HepG2 (cell line): ENCODE measurements at regions not wholly inside any gene's neighbourhood (a gene's known extent, or its start where the extent isn't known, plus 50 kb on each side); places are given as distances from the start of the nearest gene placed in this dataset.

Experiments used
- ATAC-seq: fragments of 200-7000 bp; cut with Tn5 transposase; 3 replicates; pipeline ENCODE4 v1.9.1; 2020; ENCODE audit warnings: mild to moderate bottlenecking, moderate library complexity
- BruUV-seq: library from RNA; stranded (reverse); fragments of 400-500 nt; replicated peaks from 2 replicates; lab custom pipeline; 2021; lab: Mats Ljungman, UMichigan
- CTCF ChIA-PET: fragments of 300-600 bp; formaldehyde crosslinking; extraction: SDS; loops from one replicate; lab custom pipeline; 2021; ENCODE audit warnings: low total read pairs, inconsistent platforms, low intra/inter-chr PET ratio; lab: Yijun Ruan, JAX
- POLR2A ChIA-PET: fragments of 350-600 bp; sonication (Branson Sonifier 250); formaldehyde crosslinking; loops from one replicate; lab custom pipeline; 2020; ENCODE audit warnings: antibody characterized with exemption, inconsistent platforms; lab: Yijun Ruan, JAX
- DNase-seq: peaks from one replicate; pipeline ENCODE4 v3.0.0-alpha.2; 2015; ENCODE audit warnings: low spot score
- FAIRE-seq: peaks from 3 replicates; lab custom pipeline; 2011; peaks lifted over from hg19 to GRCh38; lab: Jason Lieb, UNC
- H2AFZ ChIP-seq: one replicate; pipeline ENCODE4 v1.6.1; 2011; ENCODE audit warnings: low read length, inconsistent platforms
- H3K27ac ChIP-seq: fragments of 300-600 bp; 3 replicates; pipeline ENCODE4 v1.8.0; 2011; ENCODE audit warnings: mixed run types, mild to moderate bottlenecking, mixed read lengths, low read length, inconsistent platforms; ENCODE audit not compliant: insufficient read depth; ENCODE audit errors: extremely low read length
- H3K27me3 ChIP-seq, 2 experiments: fragments of 200-600 bp in 1 of 2; 2 replicates in 1 of 2; 3 replicates in 1 of 2; pipeline versions ENCODE4 v1.6.0 to v1.8.0; 2011; ENCODE audit warnings: low read length in 2 of 2, mild to moderate bottlenecking in 2 of 2, moderate library complexity in 2 of 2, inconsistent platforms in 1 of 2; ENCODE audit not compliant: insufficient read depth in 2 of 2, control insufficient read depth in 1 of 2
- H3K36me3 ChIP-seq, 2 experiments: fragments of 200-600 bp in 1 of 2; replicated peaks in 1 of 2; 2 replicates in 1 of 2; 3 replicates in 1 of 2; pipeline versions ENCODE4 v1.5.1 to v1.8.0; 2011; ENCODE audit warnings: low read length in 2 of 2, inconsistent platforms in 1 of 2; ENCODE audit not compliant: insufficient read depth in 2 of 2, control insufficient read depth in 1 of 2
- H3K4me1 ChIP-seq: 2 replicates; pipeline ENCODE4 v1.5.1; 2012; ENCODE audit warnings: low read length, inconsistent platforms; ENCODE audit not compliant: insufficient read depth
- H3K4me2 ChIP-seq: 2 replicates; pipeline ENCODE4 v1.6.0; 2011; ENCODE audit warnings: low read depth, low read length, inconsistent platforms
- H3K4me3 ChIP-seq, 3 experiments: fragments of 200-600 bp in 1 of 3; sonication (generic), shearing (Covaris generic) in 1 of 3; replicated peaks in 1 of 3; 2 replicates each; pipeline ENCODE4 v1.5.1; 2011 to 2016; ENCODE audit warnings: low read length in 3 of 3, inconsistent platforms in 2 of 3, low read depth in 2 of 3, mild to moderate bottlenecking in 2 of 3, control low read depth in 1 of 3, mixed read lengths in 1 of 3; ENCODE audit not compliant: insufficient read depth in 1 of 3
- H3K79me2 ChIP-seq: one replicate; pipeline ENCODE4 v1.6.1; 2011; ENCODE audit warnings: low read length, inconsistent platforms; ENCODE audit not compliant: insufficient read depth
- H3K9ac ChIP-seq: 2 replicates; pipeline ENCODE4 v1.6.0; 2011; ENCODE audit warnings: mild to moderate bottlenecking, low read depth, low read length, inconsistent platforms; ENCODE audit not compliant: insufficient read depth
- H3K9me3 ChIP-seq: 2 replicates; pipeline ENCODE4 v1.5.1; 2012; ENCODE audit warnings: mild to moderate bottlenecking, low read length
- H4K20me1 ChIP-seq: 2 replicates; pipeline ENCODE4 v1.6.0; 2011; ENCODE audit warnings: inconsistent platforms, mild to moderate bottlenecking, low read length, moderate library complexity; ENCODE audit not compliant: insufficient read depth
- ATRX ChIP-seq: sonication (generic); formaldehyde crosslinking; IDR thresholded peaks from 2 replicates; pipeline ENCODE4 v1.4.0; 2020; ENCODE audit warnings: missing genetic modification reagents, borderline replicate concordance
- FOXM1 ChIP-seq: sonication (generic); formaldehyde crosslinking; IDR thresholded peaks from 2 replicates; pipeline ENCODE4 v1.5.0; 2020; ENCODE audit warnings: missing genetic modification reagents
- HNRNPUL1 ChIP-seq: fragments of 200-400 bp; formaldehyde crosslinking; IDR thresholded peaks from 2 replicates; pipeline ENCODE4 v1.6.1; 2017; ENCODE audit warnings: low read depth, mild to moderate bottlenecking, low read length, moderate library complexity
- MIER3 ChIP-seq: IDR thresholded peaks from 2 replicates; pipeline ENCODE4 v1.6.1; 2016; ENCODE audit warnings: missing compliant biosample characterization, borderline replicate concordance
- PBX2 ChIP-seq: IDR thresholded peaks from 2 replicates; pipeline ENCODE4 v1.6.1; 2016; ENCODE audit warnings: control low read depth
- RCOR2 ChIP-seq: IDR thresholded peaks from 2 replicates; pipeline ENCODE4 v1.6.1; 2016; ENCODE audit warnings: missing biosample characterization, missing genetic modification reagents
- SALL2 ChIP-seq: sonication (generic); formaldehyde crosslinking; IDR thresholded peaks from 2 replicates; pipeline ENCODE4 v1.8.1; 2023; ENCODE audit warnings: mild to moderate bottlenecking, missing genetic modification reagents, inconsistent platforms
- ZC3H13 ChIP-seq: sonication (generic); formaldehyde crosslinking; IDR thresholded peaks from 2 replicates; pipeline ENCODE4 v1.8.1; 2023; ENCODE audit warnings: mild to moderate bottlenecking, missing genetic modification reagents, moderate library complexity
- ZNF260 ChIP-seq: sonication (generic); formaldehyde crosslinking; IDR thresholded peaks from 2 replicates; pipeline ENCODE4 v1.4.0; 2020; ENCODE audit warnings: missing genetic modification reagents, low read depth, mild to moderate bottlenecking, borderline replicate concordance
- ZNF354B ChIP-seq: sonication (generic); formaldehyde crosslinking; IDR thresholded peaks from 2 replicates; pipeline ENCODE4 v1.8.0; 2022; ENCODE audit warnings: mild to moderate bottlenecking, missing genetic modification reagents
- ZZZ3 ChIP-seq: sonication (generic); formaldehyde crosslinking; IDR thresholded peaks from 2 replicates; pipeline ENCODE4 v1.4.0; 2020; ENCODE audit warnings: missing genetic modification reagents, mild to moderate bottlenecking, borderline replicate concordance
- WGBS: methylation state at CpG from one replicate; pipeline ENCODE4 v1.1.6; 2017; ENCODE audit warnings: low lambda C conversion rate; 5-methylcytosine and 5-hydroxymethylcytosine counted together
- in situ Hi-C: cut with HindIII; loops from 2 replicates; pipeline ENCODE4 v1.10.0; 2017; ENCODE audit warnings: low pct_unique_long_range_greater_than_20kb; ENCODE audit not compliant: extremely low pct_ligation_motif_present
- intact Hi-C: fragments of 100-400 bp; cut with micrococcal nuclease; formaldehyde crosslinking; loops from one replicate; pipeline ENCODE4 v1.10.0; 2022; ENCODE audit not compliant: unreplicated experiment
- TF ChIP-seq, protein P1 (sequence below): sonication (generic); formaldehyde crosslinking; IDR thresholded peaks from 2 replicates; pipeline ENCODE4 v1.4.0; 2020; ENCODE audit warnings: missing genetic modification reagents
- TF ChIP-seq, protein P2 (sequence below): IDR thresholded peaks from 2 replicates; pipeline ENCODE4 v1.6.1; 2016; ENCODE audit warnings: mild to moderate bottlenecking

- Histone ChIP-seq H3K4me2 (no peak overlapping the region), H3K9me3 (no peaks in the 10 kb centered on the region), H4K20me1 (no peaks in the 10 kb centered on the region)
- no peak for ATAC-seq
- in situ Hi-C loops = no loop called here
- no TSS peak for BruUV-seq
- no peak for TF ChIP-seq ZNF260 (CRISPR knock-in tag)
- TF ChIP-seq PBX2 = no peak
- no peak for TF ChIP-seq ZZZ3
- no peak for TF ChIP-seq ZNF354B (CRISPR knock-in tag)
- TF ChIP-seq MIER3 (CRISPR knock-in tag) = no peak
- no peak for TF ChIP-seq HNRNPUL1
- no peak for TF ChIP-seq RCOR2 (CRISPR knock-in tag)
- no peak for TF ChIP-seq FOXM1 (CRISPR knock-in tag)
- TF ChIP-seq, protein P1, sequence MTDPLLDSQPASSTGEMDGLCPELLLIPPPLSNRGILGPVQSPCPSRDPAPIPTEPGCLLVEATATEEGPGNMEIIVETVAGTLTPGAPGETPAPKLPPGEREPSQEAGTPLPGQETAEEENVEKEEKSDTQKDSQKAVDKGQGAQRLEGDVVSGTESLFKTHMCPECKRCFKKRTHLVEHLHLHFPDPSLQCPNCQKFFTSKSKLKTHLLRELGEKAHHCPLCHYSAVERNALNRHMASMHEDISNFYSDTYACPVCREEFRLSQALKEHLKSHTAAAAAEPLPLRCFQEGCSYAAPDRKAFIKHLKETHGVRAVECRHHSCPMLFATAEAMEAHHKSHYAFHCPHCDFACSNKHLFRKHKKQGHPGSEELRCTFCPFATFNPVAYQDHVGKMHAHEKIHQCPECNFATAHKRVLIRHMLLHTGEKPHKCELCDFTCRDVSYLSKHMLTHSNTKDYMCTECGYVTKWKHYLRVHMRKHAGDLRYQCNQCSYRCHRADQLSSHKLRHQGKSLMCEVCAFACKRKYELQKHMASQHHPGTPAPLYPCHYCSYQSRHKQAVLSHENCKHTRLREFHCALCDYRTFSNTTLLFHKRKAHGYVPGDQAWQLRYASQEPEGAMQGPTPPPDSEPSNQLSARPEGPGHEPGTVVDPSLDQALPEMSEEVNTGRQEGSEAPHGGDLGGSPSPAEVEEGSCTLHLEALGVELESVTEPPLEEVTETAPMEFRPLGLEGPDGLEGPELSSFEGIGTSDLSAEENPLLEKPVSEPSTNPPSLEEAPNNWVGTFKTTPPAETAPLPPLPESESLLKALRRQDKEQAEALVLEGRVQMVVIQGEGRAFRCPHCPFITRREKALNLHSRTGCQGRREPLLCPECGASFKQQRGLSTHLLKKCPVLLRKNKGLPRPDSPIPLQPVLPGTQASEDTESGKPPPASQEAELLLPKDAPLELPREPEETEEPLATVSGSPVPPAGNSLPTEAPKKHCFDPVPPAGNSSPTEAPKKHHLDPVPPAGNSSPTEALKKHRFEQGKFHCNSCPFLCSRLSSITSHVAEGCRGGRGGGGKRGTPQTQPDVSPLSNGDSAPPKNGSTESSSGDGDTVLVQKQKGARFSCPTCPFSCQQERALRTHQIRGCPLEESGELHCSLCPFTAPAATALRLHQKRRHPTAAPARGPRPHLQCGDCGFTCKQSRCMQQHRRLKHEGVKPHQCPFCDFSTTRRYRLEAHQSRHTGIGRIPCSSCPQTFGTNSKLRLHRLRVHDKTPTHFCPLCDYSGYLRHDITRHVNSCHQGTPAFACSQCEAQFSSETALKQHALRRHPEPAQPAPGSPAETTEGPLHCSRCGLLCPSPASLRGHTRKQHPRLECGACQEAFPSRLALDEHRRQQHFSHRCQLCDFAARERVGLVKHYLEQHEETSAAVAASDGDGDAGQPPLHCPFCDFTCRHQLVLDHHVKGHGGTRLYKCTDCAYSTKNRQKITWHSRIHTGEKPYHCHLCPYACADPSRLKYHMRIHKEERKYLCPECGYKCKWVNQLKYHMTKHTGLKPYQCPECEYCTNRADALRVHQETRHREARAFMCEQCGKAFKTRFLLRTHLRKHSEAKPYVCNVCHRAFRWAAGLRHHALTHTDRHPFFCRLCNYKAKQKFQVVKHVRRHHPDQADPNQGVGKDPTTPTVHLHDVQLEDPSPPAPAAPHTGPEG = no peak
- TF ChIP-seq ZC3H13 (CRISPR knock-in tag) = no peak
- TF ChIP-seq ATRX (CRISPR knock-in tag) = no peak
- TF ChIP-seq, protein P2, sequence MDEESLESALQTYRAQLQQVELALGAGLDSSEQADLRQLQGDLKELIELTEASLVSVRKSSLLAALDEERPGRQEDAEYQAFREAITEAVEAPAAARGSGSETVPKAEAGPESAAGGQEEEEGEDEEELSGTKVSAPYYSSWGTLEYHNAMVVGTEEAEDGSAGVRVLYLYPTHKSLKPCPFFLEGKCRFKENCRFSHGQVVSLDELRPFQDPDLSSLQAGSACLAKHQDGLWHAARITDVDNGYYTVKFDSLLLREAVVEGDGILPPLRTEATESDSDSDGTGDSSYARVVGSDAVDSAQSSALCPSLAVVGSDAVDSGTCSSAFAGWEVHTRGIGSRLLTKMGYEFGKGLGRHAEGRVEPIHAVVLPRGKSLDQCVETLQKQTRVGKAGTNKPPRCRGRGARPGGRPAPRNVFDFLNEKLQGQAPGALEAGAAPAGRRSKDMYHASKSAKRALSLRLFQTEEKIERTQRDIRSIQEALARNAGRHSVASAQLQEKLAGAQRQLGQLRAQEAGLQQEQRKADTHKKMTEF (CRISPR knock-in tag) = no peak
- TF ChIP-seq SALL2 (CRISPR knock-in tag) = no peak
- TF ChIP-seq, all 625 proteins: peak for 0
- 64% methylated on average over 1 of the region's 1 CpG for WGBS
- H3K36me3 ChIP-seq = no peaks in the 10 kb centered on the region
- H3K4me1 ChIP-seq = no peaks in the 10 kb centered on the region
- no peak overlapping the region for H3K9ac ChIP-seq
- H2AFZ ChIP-seq = no peak overlapping the region
- H3K79me2 ChIP-seq = no peaks in the 10 kb centered on the region
- ChIA-PET POLR2A (no interaction called here), CTCF (no interaction called here)
- H3K27ac ChIP-seq = no peak overlapping the region
- peaks cover 0 to 11% of the 10 kb centered on the region in 2 experiments; a peak in 2 of 5 replicates for H3K27me3 ChIP-seq
- no peak overlapping the region for H3K4me3 ChIP-seq
- DNase-seq (no peak), FAIRE-seq (no peak)
- intact Hi-C loops = no loop called here
These were observed 80.7 kb upstream of the STC2 start for GRCh38 chr5:173408946-173409345.
